Mesenchymal stem cell (in vitro differentiated cells and primary cell): ENCODE measurements at regions not wholly inside any gene's neighbourhood (a gene's known extent, or its start where the extent isn't known, plus 50 kb on each side); places are given as distances from the start of the nearest gene placed in this dataset.
"Not testable (repeated sequence)": the region's sequence is repeated elsewhere in the genome, so short reads cannot be mapped to it uniquely, and the experiment has no call there.

Experiments used
- DNase-seq: peaks from one replicate; pipeline ENCODE4 v3.0.0-alpha.2; 2013
- H2AFZ ChIP-seq: one replicate; pipeline ENCODE4 v1.6.1; 2013; ENCODE audit warnings: low read depth, mild to moderate bottlenecking, control low read depth, inconsistent platforms, low read length, moderate library complexity
- H2AK5ac ChIP-seq: 2 replicates; pipeline ENCODE4 v1.6.1; 2013; ENCODE audit warnings: low read length, moderate library complexity, mild to moderate bottlenecking, inconsistent platforms; ENCODE audit not compliant: severe bottlenecking
- H2BK120ac ChIP-seq: one replicate; pipeline ENCODE4 v1.6.1; 2013; ENCODE audit warnings: low read depth, mild to moderate bottlenecking, inconsistent platforms, low read length, moderate library complexity
- H2BK12ac ChIP-seq, 2 experiments: one replicate each; pipeline ENCODE4 v1.6.1; 2013; ENCODE audit warnings: inconsistent platforms in 2 of 2, low read length in 2 of 2, mild to moderate bottlenecking in 2 of 2, moderate library complexity in 2 of 2, control low read depth in 1 of 2
- H2BK15ac ChIP-seq: one replicate; pipeline ENCODE4 v1.6.1; 2013; ENCODE audit warnings: mild to moderate bottlenecking, low read depth, inconsistent platforms; ENCODE audit not compliant: poor library complexity, severe bottlenecking
- H2BK5ac ChIP-seq: 2 replicates; pipeline ENCODE4 v1.6.1; 2013; ENCODE audit warnings: low read depth, mild to moderate bottlenecking, low read length, control low read depth, inconsistent platforms; ENCODE audit not compliant: poor library complexity, severe bottlenecking
- H3K14ac ChIP-seq, 2 experiments: one replicate each; pipeline ENCODE4 v1.6.1; 2013; ENCODE audit warnings: inconsistent platforms in 2 of 2, low read length in 2 of 2, control low read depth in 1 of 2, mild to moderate bottlenecking in 1 of 2, moderate library complexity in 1 of 2
- H3K18ac ChIP-seq, 2 experiments: one replicate each; pipeline ENCODE4 v1.6.1; 2013; ENCODE audit warnings: inconsistent platforms in 2 of 2, low read length in 2 of 2, control low read depth in 1 of 2, low read depth in 1 of 2, mild to moderate bottlenecking in 1 of 2
- H3K23ac ChIP-seq, 2 experiments: one replicate each; pipeline ENCODE4 v1.6.1; 2013; ENCODE audit warnings: inconsistent platforms in 2 of 2, low read length in 2 of 2, mild to moderate bottlenecking in 2 of 2, moderate library complexity in 2 of 2, control low read depth in 1 of 2
- H3K27ac ChIP-seq: 2 replicates; pipeline ENCODE4 v1.5.1; 2013; ENCODE audit warnings: mild to moderate bottlenecking, moderate library complexity, low read length, control low read depth, inconsistent platforms; ENCODE audit not compliant: poor library complexity, severe bottlenecking
- H3K27me3 ChIP-seq, 2 experiments: 2 replicates each; pipeline versions ENCODE4 v1.6.1 to v1.7.0; 2013; ENCODE audit warnings: low read length in 2 of 2, mild to moderate bottlenecking in 2 of 2, moderate library complexity in 2 of 2, control low read depth in 1 of 2, inconsistent platforms in 1 of 2; ENCODE audit not compliant: control insufficient read depth in 1 of 2, insufficient read depth in 1 of 2
- H3K36me3 ChIP-seq, 2 experiments: 2 replicates each; pipeline versions ENCODE4 v1.6.1 to v1.7.0; 2013; ENCODE audit warnings: low read length in 2 of 2, control low read depth in 1 of 2, inconsistent platforms in 1 of 2, low read depth in 1 of 2, mild to moderate bottlenecking in 1 of 2; ENCODE audit not compliant: insufficient read depth in 2 of 2, control insufficient read depth in 1 of 2
- H3K4ac ChIP-seq, 2 experiments: one replicate each; pipeline ENCODE4 v1.6.1; 2013; ENCODE audit warnings: inconsistent platforms in 2 of 2, low read length in 2 of 2, mild to moderate bottlenecking in 2 of 2, moderate library complexity in 2 of 2, control low read depth in 1 of 2, low read depth in 1 of 2
- H3K4me1 ChIP-seq: 2 replicates; pipeline ENCODE4 v1.6.1; 2013; ENCODE audit warnings: low read depth, low read length, control low read depth; ENCODE audit not compliant: control insufficient read depth, insufficient read depth
- H3K4me2 ChIP-seq: 2 replicates; pipeline ENCODE4 v1.6.1; 2013; ENCODE audit warnings: low read length, mild to moderate bottlenecking, inconsistent platforms; ENCODE audit not compliant: poor library complexity, severe bottlenecking
- H3K4me3 ChIP-seq, 2 experiments: 2 replicates each; pipeline versions ENCODE4 v1.5.1 to v1.7.0; 2013; ENCODE audit warnings: low read length in 2 of 2, mild to moderate bottlenecking in 2 of 2, control low read depth in 1 of 2, low read depth in 1 of 2; ENCODE audit not compliant: insufficient read depth in 1 of 2
- H3K79me1 ChIP-seq: replicated peaks from 2 replicates; pipeline ENCODE4 v1.6.1; 2013; ENCODE audit warnings: mild to moderate bottlenecking, control low read depth, low read length, inconsistent platforms; ENCODE audit not compliant: poor library complexity, severe bottlenecking
- H3K9ac ChIP-seq: 2 replicates; pipeline ENCODE4 v1.7.0; 2013; ENCODE audit warnings: mild to moderate bottlenecking, low read length, moderate library complexity
- H3K9me3 ChIP-seq: 2 replicates; pipeline ENCODE4 v1.7.0; 2013; ENCODE audit warnings: mild to moderate bottlenecking, low read length; ENCODE audit not compliant: control insufficient read depth
- H4K8ac ChIP-seq: one replicate; pipeline ENCODE4 v1.6.1; 2013; ENCODE audit warnings: inconsistent platforms, mild to moderate bottlenecking, low read length, moderate library complexity
- H4K91ac ChIP-seq: one replicate; pipeline ENCODE4 v1.6.1; 2013; ENCODE audit warnings: mild to moderate bottlenecking, low read length, inconsistent platforms
- WGBS: methylation state at CpG from one replicate; pipeline ENCODE4 v1.1.7; 2013; ENCODE audit warnings: mixed read lengths; 5-methylcytosine and 5-hydroxymethylcytosine counted together

DNA sequence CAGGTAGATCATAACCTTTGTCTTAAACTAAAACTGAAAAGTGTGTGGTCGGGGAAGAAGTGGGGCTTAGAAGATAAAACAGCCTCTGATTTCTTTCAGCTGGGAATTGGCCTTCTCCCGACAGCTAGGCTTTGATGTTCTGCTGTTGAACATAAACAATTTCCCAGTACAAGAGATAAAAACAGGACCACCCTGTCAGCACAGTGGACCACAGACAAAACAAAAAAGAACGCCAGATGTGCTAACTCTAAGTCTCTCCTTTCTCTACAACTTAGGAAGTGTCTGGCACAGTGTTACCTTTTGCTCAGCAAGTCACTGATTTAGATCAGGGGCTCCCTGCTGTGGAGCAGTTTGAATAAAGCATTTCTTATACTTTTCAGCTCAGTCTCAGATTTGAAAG, 87.5 kb upstream of the UXT start:
- H2AFZ ChIP-seq, result no peak overlapping the region
- no peak overlapping the region for H2BK120ac ChIP-seq
- DNase-seq, result no peak
- H3K4ac ChIP-seq, result no peak overlapping the region
- no peak overlapping the region for H3K4me3 ChIP-seq
- H3K23ac ChIP-seq, result no peak overlapping the region
- H3K36me3 ChIP-seq, result no peaks in the 10 kb centered on the region
- no peak overlapping the region for H2AK5ac ChIP-seq
- H3K4me2 ChIP-seq, result no peak overlapping the region
- no peak overlapping the region for H2BK12ac ChIP-seq
- 0% methylated on average over 1 of the region's 3 CpGs for WGBS
- no peak overlapping the region for H3K18ac ChIP-seq
- no peaks in the 10 kb centered on the region for H3K4me1 ChIP-seq
- no peak overlapping the region for H4K8ac ChIP-seq
- H3K9ac ChIP-seq, result no peak overlapping the region
- no peak overlapping the region for H2BK15ac ChIP-seq
- no peaks in the 10 kb centered on the region for H3K9me3 ChIP-seq
- H3K14ac ChIP-seq, result no peak overlapping the region
- peaks cover 0 to 23% of the 10 kb centered on the region in 2 experiments for H3K27me3 ChIP-seq
- H3K79me1 ChIP-seq, result no peaks in the 10 kb centered on the region
- H2BK5ac ChIP-seq, result no peak overlapping the region
- H3K27ac ChIP-seq, result no peak overlapping the region
- no peak overlapping the region for H4K91ac ChIP-seq

DNA sequence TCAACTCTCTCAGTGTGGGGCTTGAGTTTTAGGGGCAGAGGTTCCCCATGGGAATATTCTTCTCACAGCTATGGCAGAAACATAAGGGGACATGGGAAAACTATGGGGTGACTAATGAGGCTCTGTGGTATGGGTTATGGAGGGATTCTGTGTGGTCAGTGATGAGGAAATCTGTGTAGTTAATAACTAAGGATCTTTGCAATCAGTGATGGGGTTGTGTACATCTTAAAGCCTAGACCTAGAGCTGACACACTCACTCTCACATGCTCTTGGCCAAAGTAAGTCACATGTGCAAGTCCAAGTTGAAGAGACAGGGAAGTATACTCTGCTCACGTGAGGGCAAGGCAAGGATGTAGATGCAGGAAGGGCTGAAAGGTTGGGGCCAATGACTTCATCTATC, 86.4 kb upstream of the UXT start:
- no peak overlapping the region for H4K91ac ChIP-seq
- H3K79me1 ChIP-seq, result no peaks in the 10 kb centered on the region
- DNase-seq, result peak; percentile 21
- no peak overlapping the region for H3K4me3 ChIP-seq
- peaks cover 0 to 21% of the 10 kb centered on the region in 2 experiments for H3K27me3 ChIP-seq
- no peak overlapping the region for H3K4me2 ChIP-seq
- H3K23ac ChIP-seq, result no peak overlapping the region
- no peak overlapping the region for H2BK5ac ChIP-seq
- H3K4me1 ChIP-seq, result no peaks in the 10 kb centered on the region
- no peak overlapping the region for H2AK5ac ChIP-seq
- H3K36me3 ChIP-seq, result no peaks in the 10 kb centered on the region
- H3K9ac ChIP-seq, result no peak overlapping the region
- H3K4ac ChIP-seq, result no peak overlapping the region
- no CpG with 5 or more reads among the region's 1 CpG for WGBS
- H2BK15ac ChIP-seq, result no peak overlapping the region
- no peaks in the 10 kb centered on the region for H3K9me3 ChIP-seq
- no peak overlapping the region for H2AFZ ChIP-seq
- no peak overlapping the region for H4K8ac ChIP-seq
- no peak overlapping the region for H3K18ac ChIP-seq
- H2BK12ac ChIP-seq, result no peak overlapping the region
- H3K27ac ChIP-seq, result no peak overlapping the region
- no peak overlapping the region for H2BK120ac ChIP-seq
- H3K14ac ChIP-seq, result no peak overlapping the region

DNA sequence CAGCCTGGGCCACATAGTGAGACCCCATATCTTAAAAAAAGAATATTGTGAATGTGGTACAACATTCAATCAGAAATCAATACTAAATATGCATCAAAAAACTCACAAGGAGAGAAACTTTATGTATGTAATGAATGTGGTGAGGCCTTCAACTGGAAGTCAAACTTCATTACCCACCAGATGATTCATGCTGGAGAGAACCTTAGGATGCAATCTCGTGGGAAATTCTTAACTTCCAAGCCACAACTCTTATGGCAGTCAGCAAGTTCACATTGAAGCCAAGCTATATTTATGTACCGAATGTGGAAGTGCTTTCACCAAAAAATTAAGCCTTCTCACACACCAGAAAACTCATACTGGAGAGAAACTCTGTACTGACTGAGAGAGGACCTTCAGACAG, 84.5 kb upstream of the UXT start:
- Histone ChIP-seq H3K4me3 (no peak overlapping the region), H3K4me1 (no peaks in the 10 kb centered on the region)
- WGBS, result 63% methylated on average over 2 of the region's 2 CpGs

DNA sequence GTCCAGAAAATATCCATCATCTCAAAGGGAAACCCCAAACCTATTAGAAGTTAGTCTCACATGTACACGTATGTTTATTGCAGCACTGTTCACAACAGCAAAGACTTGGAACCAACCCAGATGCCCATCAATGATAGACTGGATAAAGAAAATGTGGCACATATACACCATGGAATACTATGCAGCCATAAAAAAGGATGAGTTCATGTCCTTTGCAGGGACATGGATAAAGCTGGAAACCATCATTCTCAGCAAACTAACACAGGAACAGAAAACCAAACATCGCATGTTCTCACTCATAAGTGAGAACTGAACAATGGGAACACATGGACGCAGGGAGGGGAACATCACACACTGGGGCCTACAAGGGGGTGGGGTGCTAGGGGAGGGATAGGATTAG, 79.9 kb upstream of the UXT start:
- H3K23ac ChIP-seq, H3K36me3 ChIP-seq, H3K9ac ChIP-seq, H4K8ac ChIP-seq, H3K4me3 ChIP-seq, H2BK5ac ChIP-seq, H3K14ac ChIP-seq, DNase-seq, H3K27me3 ChIP-seq, H4K91ac ChIP-seq, H2BK120ac ChIP-seq, H2BK12ac ChIP-seq, H3K4me2 ChIP-seq, H2AK5ac ChIP-seq, H2AFZ ChIP-seq, H3K4ac ChIP-seq, H2BK15ac ChIP-seq, H3K18ac ChIP-seq, H3K27ac ChIP-seq, H3K79me1 ChIP-seq, H3K4me1 ChIP-seq, H3K9me3 ChIP-seq: not testable (repeated sequence)
- no CpG with 5 or more reads among the region's 3 CpGs for WGBS

More for the DNA sequence above, 84.5 kb upstream of the UXT start:
- Histone ChIP-seq H3K9me3 (no peaks in the 10 kb centered on the region), H3K79me1 (no peaks in the 10 kb centered on the region), H2AK5ac (no peak overlapping the region), H3K23ac (no peak overlapping the region), H3K18ac (no peak overlapping the region), H3K9ac (no peak overlapping the region), H4K8ac (no peak overlapping the region), H2BK15ac (no peak overlapping the region), H2BK5ac (no peak overlapping the region), H3K4ac (no peak overlapping the region), H3K4me2 (no peak overlapping the region), H3K27me3 (peaks cover 0 to 10% of the 10 kb centered on the region in 2 experiments), H3K36me3 (no peaks in the 10 kb centered on the region), H2BK120ac (no peak overlapping the region), H4K91ac (no peak overlapping the region), H2BK12ac (no peak overlapping the region), H3K14ac (no peak overlapping the region), H3K27ac (no peak overlapping the region), H2AFZ (no peak overlapping the region)
- DNase-seq, result peak; percentile 37
